ENCODE measurements at regions not wholly inside any gene's neighbourhood (a gene's known extent, or its start where the extent isn't known, plus 50 kb on each side); places are given as distances from the start of the nearest gene placed in this dataset.
"Not testable (repeated sequence)": the region's sequence is repeated elsewhere in the genome, so short reads cannot be mapped to it uniquely, and the experiment has no call there.

DNA sequence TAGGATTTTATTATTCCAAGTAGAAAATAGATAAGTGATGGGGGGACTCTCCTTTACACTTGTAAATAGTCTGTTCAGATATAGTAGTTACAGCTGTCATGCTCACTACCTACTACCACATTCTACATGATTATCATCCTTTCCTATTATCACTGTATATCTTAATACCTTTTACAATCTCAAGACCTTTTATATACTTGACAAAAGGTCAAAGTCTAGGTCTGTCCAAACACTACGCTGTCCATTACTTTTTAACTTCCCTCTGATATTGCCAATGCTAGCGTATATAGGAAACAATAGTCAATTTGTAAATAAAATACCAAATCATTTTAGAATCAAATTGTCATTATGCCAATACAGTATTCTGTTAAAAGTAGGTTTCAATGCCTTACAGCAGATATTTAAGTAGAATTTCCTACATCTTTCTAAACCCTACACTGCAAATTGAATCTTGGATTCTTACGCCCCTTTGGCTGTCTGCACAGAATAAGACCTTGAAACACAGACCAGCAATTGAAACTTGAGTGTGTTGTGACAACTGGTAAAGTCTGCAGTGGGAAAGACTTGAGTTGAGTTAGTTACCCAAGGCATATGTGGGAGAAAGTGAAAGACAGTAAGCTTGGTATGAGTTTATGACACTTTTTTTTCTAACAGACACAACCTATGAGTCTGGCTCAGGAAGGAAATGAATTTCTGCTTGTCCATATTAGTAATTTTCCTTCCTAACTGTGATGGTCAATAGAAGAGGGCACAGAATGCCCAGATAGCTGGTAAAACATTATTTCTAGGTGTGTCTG lies 827.6 kb upstream of the ACO1 start:
- no peak for DNase-seq

DNA sequence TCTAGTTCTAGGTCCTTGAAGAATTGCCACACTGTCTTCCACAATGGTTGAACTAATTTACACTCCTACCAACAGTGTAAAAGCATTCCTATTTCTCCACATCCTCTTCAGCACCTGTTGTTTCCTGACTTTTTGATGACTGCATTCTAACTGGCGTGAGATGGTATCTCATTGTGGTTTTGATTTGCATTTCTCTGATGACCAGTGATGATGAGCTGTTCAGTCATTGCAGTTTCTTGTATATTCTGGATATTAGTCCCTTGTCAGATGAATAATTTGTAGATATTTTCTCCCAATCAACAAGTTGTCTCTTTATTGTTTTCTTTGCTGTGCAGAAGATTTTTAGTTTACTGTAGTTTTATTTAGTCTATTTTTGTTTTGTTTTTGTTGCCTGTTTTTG lies 812.3 kb upstream of the ACO1 start:
- DNase-seq = not testable (repeated sequence)

DNA sequence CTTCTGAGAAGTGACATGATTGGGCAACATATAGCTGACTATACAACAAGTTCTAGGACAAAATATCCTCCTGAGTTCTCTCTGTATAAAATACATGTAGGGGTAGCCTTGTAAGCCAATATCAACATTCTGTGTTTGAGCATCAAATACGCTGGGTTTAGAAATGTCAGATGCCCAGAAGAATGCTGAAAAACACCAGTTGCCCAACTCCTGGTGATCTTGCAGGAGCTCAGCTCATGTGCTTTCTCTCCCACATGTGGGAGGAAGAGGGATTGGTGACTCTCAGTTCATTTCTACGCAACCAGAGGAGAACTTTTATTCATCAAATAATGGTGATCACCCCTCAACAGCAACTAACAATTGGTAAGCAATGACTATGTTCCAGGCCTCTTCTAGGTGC lies 810.9 kb upstream of the ACO1 start:
- no peak for DNase-seq

DNA sequence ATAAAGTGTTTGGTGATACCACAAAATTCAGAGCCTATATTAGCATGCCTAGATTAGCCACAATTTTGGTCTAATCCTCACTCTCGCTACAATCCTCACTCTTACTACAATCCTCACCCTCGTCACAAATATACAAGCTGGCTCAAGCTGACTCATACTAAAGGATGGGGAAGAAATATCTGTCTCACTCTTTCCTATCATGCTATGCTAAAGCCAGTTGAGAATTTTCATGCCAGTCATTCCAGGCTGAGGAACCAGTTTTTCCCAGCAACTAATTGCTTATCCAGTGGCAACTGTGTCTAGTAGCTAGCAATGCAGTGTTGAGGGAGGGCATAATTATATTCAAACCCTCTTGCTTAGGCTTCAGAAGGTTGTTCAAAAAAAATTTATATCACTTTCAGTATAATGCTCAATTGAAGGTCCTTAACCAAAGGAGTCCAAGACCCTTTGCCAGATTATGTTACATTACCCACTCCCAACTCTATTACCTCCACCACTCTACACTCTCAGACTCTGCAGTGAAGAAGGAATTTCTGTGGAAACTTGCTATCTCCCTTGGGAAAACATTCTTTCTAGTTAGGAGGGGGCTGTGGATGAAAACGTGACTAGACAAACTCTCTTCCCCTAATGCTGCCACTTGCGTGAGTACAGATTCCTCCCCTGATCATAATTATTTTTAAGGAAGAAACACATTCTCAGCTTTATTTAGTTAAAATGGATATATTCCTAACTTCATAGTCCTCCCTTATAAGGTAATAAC lies 810.3 kb upstream of the ACO1 start:
- DNase-seq = no peak

DNA sequence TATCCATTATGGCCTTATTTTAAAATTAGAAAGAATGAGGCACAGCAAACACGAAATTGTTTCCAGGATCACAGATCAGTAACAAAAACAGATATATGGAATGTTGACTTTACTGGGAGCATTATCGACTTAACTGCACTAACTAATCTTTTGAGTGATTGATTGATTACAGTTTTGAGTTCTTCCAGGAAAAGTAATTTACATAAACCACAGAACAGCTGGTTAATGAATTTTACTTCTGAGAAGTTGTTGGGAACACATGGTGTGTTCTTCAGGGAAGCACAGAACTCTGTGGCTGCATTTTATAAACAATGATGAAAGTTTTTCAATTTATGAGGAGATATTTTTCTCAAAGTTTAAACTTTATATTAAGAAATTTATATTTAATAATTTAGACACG lies 802.4 kb upstream of the ACO1 start:
- no peak for DNase-seq

DNA sequence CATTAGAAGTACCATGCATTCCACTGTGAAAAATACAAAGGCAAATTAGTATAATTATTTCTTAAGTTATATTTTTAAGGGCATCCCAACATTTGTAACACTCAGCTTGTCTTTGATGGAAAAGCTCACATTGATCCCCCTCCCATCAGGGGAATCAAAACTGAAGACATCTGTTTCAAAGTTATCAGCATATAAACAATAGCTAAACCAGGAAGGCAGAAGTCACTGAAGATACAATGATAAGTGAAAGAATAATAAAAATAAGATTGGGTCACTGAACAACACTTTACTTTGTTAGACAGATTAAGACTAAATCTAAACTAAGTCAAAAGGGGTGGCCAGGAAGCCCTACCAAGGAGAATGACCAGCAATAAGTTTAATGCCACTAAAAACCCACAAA lies 801.9 kb upstream of the ACO1 start:
- DNase-seq = no peak

DNA sequence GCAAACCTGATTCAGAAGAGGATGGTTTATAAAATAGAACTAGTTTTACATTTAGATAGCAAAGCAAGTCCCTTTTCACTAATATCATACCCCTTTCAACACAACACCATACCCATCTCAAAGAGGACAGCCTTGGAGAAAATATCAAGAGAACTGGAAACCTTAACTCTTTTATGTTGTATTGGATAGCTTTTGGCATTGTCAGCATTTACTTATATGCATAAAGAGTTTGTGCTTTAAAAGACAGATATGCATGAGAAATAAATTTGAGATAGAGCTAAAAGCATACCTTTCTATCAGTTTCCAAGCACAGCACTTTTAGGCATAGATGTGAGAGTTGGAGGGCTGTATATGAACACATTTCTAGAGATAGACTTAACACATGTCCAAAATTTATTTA lies 799.3 kb upstream of the ACO1 start:
- no peak for DNase-seq

DNA sequence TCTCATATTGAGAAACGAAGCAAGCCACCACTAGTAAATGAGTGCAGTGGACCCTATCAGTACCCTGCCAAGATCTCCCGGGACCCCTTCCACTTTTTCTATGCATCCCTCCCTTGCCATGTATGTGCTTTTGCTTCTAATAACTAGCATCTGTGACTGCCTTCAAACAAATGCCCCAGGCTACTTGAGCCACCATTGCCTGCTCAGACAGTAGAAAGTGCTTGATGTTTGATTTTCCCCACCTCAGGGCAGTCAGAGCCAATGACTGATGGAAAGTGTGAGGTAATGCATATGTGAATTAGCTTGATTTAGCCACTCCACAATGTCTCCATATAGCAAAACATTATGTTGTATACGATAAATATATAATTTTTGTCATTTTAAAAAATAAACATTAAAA lies 797.3 kb upstream of the ACO1 start:
- no peak for DNase-seq

DNA sequence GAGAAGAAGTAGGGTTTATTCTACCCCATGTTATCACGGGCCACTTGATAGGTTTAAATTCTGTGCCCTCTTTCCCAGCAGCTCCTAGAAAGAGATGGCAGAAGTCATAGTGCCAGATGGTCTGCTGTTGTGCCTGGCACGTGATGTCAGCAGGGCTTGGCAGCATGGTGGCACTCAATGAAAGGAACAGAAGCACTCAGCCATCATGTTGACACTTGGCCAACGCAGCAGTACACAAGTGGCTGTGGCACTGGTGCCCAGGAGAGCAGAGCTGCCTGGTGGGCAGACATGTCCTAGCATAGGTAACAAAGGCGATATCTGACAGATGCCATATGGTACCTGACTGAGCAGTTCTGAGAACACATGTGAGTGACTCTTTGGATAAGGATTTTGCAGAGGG lies 796.4 kb upstream of the ACO1 start:
- DNase-seq = no peak

DNA sequence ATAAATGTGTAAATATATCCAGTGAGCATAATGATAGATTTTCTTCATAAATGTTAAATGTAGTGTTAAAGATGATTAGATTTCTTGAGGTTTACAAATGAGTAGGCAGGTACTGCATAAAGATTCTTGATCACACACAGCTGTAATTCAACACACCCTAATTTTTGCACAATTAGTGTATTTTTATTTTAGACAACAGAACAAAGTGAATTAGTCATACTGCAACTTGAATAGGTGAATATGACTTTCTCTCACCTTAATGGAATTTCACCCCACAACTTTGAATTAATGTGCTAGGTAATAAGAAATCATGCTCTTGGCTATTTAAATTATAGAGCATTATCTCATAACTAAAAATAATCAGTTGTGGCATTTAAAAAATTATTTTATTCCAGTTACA lies 795.7 kb upstream of the ACO1 start:
- no peak for DNase-seq

DNA sequence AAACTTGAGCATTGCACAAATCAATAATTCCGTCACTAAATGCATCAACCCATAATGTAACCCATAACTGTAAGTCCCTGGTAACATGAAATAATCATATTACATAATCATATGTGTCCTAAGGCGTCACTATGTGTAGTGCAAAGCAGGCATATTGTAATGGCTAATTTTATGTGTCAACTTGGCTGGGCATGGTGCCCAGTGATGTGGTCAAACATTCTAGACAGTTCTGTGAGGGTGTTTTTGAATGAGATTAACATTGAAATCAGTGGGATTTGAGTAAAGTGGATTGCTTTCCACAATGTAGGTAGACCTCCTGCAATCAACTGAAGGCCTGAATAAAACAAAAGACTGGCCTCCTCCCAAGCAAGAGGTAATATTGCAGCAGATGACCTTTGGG lies 794.4 kb upstream of the ACO1 start:
- no peak for DNase-seq

DNA sequence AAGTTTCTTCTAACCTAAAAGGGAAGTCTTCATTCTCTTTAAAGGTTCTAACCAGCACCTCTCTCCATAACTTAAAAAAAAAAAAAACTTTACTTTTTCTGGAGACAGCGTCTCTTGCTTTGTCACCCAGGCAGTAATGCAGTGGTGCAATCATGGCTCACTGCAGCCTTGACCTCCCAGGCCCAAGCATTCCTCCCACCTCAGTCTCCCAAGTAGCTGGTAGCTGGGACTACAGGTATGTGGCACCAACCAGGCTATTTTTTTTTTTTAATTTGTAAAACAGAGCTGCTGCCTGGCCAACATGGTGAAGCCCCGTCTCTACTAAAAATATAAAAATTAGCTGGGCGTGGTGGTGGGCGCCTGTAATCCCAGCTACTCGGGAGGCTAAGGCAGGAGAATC lies 787.4 kb upstream of the ACO1 start:
- not testable (repeated sequence) for DNase-seq

DNA sequence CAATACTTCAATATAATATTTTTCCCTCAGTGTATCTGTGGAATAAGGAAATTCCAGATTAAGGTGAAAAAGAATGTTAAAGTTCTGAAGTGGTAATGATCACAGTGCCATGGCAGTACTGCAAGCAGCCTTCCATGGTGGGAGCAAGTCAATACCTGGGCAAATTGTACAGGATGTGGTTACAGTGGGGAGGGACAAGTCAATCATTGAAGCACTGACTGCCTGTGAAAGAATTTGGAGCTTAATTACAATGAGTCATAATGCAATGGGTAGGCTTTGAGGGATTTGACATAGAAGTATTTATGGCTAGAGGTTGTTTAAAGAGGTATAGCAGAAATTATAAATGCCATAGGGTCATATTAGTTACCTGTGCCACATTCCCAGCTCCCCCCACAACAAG lies 786.5 kb upstream of the ACO1 start:
- DNase-seq = no peak

DNA sequence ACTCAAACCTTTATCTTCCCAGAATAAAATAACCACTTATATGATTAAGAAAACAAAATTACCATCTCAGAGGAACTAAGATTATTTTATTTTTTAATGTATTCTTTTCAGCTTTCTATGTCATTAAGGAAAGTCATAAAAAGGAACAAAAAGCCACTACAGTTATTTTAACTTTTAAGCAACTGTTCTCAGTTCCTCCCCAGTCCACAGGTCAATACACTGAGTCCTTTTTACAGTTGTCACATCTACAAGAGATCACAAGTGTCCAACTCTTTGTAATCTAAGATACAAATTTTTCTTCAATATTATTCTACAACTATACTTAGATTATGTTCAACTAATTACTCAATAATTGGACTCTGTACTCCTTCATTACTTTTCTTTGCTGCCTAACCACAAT lies 782.8 kb upstream of the ACO1 start:
- no peak for DNase-seq

DNA sequence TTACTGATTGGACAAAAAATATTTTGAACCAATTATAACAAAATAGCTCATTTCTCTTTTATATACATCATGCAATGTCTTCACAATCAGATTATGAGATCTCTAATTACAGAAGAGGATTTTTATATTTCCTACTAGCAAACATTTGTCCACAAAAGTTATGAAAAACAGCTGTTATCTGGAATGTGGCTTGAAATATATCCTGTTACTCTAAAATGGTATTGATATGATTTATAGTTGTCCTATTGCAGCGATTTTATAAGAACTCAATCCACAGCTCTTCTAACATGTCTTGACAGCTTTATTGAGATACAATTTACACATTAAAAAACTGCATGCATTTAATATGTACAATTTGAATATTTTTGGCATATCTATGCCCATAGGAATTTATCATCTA lies 779.9 kb upstream of the ACO1 start:
- no peak for DNase-seq

DNA sequence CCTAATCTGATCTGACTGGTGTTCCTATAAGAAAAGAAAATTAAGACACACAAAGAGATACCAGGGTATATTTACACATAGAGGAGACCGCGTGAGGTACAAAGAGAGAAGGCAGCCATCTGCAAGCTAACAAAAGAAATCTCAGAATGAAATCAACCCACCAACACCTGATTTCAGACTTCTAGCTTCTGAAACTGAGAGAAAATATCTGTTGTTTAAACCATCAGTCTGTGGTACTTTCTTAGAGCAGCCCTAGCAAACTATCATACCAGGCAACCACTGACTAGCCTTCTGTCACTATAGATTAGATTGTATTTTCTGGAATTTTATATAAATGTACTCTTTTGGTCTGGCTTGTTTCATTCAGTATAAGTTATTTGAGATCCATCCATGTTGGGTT lies 779.3 kb upstream of the ACO1 start:
- no peak for DNase-seq

DNA sequence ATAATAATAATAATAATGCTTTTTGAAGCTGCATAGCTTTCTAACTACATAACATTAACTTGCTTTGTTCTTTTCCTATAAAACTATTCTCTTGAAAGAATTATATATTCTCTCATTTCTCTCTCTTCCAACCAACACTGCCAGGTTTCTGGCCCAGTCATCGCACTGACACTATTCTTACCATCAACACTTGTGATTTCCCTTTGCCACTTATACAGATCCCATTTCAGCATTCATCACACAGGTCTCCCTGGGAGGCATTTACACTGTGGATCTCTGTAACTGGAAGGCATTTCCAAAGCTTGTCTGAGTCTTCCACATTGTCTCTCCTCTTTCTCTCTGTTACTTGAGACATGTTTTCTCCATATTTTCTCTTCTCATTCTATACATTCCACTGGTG lies 777.8 kb upstream of the ACO1 start:
- DNase-seq = no peak

DNA sequence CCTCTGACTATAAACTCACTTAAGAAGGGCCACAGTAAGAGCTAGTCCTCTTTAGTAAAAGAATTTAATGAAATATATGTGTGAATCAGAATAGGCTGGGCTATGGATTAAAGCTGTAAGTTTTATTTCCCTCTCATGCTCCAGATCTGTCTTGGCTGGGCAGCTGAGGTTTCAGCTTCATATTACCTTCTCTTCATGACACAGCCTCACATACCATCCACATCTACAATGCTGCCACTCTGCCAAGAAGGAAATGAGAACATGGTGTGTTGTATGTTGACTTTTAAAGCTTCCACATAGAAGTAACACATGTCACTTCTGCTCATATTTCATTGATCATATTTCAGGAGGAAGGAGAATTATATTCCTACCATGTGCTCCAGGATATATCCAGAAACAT lies 776.0 kb upstream of the ACO1 start:
- DNase-seq = no peak

DNA sequence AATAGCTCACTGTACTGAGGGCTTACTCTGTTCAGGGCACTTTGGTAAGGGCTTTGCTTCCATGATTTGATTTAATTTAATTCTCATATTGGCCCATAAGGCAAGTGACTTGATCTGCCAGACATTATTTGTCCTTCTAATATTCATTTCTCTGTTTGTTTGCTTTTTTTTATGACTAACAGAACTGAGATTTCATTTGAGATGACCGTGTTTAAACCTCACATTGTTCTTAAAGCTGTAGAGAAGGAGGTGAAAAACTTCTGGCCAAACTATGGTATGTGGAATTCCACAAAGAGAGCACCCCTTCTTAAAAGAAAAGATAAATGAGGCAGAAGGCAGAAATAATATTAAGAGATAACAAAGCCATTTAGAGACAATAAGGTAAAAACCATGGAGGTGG lies 775.6 kb upstream of the ACO1 start:
- DNase-seq = no peak

DNA sequence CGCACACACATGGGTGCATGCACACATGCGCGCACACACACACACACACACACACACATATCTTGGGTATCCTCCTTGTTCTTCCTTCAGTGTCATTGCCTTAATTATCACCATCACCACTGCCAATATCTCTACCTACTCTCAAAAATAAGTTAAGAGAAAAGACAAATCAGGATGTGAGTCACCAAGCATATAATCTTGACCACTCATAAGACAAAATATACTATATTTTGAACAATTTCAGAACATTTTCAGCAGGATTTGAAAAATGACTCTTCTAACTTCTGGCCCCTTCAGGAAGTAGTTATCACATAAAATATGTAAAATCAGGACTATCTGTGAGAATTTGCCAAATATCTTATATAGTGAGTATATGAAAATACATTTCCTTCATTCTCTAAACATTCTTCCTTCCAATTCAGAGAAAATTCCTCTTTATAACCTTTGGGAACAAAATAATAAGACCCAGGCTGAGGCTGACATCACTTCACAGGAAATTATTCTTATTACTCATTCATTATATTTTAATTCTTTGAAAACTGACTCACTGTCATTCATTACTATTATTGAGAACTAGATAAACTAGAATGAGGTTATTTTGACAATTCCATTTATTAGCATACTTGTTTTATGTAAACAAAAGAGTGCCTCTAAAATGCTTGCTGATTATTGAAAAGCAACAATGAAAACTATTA lies 772.0 kb upstream of the ACO1 start:
- DNase-seq = no peak

DNA sequence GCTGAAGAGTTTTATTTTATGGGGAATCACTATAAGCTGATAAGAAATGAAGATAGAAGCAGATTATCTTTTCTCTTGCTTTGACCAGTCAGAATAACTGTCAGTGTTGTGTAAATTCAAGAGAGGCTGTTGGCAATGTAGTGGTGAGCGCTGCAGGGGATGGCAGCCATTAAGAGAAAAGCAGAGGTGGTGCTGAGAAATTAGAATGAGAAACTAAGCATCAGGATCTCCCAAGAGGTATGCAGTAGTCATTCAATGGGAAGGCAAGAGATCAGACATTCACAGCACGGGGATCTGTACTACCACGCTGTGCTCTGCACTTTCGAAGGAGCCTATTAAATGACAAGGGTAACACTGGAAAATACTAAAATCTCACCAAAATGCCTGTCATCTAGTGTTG lies 768.5 kb upstream of the ACO1 start:
- no peak for DNase-seq

DNA sequence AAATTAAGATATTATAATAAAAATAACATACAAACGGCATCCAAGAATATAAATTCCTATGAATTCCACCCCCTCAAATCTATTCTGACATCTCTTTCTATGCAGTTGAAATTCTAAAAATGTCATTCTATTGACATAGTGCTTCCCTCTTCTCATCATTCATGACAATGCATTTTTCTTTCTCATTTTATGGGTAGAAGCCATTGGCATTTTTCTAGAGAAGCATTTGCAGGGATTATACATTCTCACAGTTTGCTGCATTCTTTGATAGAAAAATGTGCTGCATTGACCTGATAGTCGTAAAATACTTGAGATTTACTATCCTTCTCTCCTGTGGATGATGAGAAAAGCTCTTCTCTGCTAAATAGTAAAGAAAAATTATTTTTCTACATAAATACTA lies 760.9 kb upstream of the ACO1 start:
- no peak for DNase-seq

DNA sequence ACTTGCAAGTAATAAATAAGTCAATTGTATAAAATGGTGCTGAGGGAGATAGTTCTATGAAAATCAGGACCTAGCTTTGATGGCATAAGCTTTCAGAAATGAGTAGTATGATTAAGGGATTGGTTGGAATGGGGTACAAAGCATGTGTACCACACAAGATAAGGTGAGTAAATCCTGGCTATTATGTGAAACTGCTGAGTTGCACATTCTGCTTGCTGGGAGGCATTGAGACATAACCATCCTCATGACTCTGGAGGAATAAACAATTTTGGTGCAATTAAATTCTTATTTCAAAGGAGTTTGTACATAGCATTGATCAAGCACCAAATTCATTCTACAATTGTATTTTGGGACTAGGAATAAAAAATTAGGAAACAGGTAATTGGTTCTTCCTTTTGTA lies 755.2 kb upstream of the ACO1 start:
- no peak for DNase-seq

DNA sequence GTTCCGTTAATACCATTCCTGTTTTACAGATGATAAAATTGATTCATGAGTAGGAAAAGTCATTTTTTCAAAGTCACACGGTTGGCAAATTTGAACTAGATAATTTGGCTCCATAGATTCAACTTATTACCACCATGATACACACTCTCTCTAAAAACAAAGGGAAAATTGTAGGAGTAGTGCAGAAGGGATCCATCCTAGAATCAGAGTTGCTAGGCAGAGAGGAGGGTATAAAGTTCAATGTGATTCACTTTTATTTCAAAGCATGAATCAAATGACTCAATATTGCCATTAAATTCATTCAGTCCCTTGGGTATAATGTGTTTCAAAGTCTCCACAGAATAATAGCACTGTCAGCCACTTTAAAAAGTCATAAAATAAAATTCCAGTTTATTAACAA lies 747.2 kb upstream of the ACO1 start:
- no peak for DNase-seq
